ENCODE measurements at regions not wholly inside any gene's neighbourhood (a gene's known extent, or its start where the extent isn't known, plus 50 kb on each side); places are given as distances from the start of the nearest gene placed in this dataset.

DNA sequence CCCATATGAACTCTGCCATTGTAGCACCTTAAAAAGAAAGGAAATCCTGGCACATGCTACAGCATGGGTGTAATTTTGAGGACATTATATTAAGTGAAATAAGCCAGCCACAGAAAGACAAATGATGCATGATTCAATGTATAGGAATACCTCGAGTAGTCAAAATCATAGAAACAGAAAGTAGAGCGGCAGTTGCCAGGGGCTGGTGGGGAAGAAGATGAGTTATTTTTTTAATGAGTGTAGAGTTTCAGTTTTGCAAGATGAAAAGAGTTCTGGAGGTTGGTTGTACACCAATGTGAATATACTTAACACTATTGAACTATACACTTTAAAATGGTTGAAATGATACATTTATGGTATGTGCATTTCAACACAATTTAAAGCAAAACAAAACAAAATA is 133.0 kb downstream of the ZDHHC21 start:
- no peak for DNase-seq (ENCODE audit: low spot score)

- no peak for DNase-seq (ENCODE audit: low spot score)
Observed at GRCh38 chr9:14554886-14555285, 138.3 kb downstream of the ZDHHC21 start.

DNA sequence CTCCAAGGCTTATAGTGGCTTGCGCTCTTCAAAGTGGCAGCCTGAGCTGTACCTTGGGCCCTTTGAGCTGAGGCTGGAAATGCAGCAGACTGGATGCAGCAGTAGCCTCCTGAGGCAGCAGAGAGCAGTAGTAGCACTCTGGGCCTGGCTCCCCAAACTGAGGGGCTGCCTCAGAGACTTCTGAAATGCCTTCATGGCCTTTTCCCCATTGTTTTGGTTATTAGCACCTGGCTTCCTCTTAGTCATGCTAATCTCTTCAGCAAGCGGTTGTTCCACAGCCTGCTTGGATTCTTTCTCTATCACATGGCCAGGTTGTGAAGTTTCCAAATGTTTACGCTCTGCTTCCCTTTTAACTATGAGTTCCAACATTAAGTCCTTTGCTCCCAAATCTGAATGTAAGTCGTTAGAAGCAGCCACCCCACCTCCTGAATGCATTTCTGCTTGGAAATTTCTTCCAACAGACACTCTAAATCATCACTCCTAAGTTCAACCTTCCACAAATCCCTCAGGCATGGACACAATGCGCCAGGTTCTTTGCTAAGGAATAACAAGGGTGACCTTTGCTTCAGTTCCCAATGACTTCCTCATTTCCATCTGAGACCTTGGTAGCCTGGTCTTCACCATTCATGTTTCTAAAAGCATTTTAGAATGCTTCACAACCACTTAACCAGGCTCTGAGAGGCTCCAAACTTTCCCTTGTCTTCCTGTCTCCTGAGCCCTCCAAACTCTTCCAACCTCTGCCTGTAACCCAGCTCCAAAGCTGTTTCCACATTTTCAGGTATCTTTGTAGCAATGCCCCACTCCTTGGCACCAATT is 145.8 kb downstream of the ZDHHC21 start:
- DNase-seq (ENCODE audit: low spot score): no peak

DNA sequence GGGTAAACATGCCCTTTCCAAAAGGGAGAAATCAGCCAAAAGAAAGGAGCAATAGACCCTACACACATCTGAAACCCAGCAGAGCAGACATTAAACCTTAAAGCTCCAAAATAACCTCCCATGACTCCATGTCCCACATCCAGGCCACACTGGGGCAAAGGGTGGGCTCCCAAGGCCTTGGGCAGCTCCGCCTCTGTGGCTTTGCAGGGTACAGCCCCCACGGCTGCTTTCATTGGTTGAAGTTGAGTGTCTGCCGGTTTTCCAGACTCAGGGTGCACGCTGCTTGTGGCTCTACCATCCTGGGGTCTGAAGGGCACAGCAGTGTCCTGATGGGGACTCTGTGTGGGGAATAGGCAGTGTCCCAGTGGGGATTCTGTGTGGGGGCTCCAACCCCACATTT is 146.5 kb downstream of the ZDHHC21 start:
- DNase-seq (ENCODE audit: low spot score): no peak

DNA sequence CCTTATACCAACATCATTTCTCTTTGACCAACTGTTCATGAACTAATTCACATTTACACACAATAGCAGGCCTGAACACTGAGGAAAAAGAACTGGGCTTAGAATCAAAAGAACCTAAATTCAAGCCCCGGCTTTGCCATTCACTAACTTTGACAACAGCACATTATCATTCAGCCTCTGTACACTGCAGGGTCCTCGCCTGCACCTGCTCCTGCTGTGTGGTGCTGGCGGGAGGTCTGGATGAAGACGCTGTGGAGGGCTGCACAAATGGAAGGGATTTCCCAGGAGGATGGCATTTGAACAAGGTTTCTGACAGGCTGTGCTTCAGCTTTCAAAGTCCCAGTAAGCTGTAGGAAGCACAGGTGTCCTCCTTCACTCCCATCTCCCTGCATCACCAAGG is 151.2 kb downstream of the ZDHHC21 start:
- DNase-seq (ENCODE audit: low spot score): no peak

GRCh38 chr9:14538526-14538925 is 154.7 kb downstream of the ZDHHC21 start:
- DNase-seq (ENCODE audit: low spot score): no peak

DNA sequence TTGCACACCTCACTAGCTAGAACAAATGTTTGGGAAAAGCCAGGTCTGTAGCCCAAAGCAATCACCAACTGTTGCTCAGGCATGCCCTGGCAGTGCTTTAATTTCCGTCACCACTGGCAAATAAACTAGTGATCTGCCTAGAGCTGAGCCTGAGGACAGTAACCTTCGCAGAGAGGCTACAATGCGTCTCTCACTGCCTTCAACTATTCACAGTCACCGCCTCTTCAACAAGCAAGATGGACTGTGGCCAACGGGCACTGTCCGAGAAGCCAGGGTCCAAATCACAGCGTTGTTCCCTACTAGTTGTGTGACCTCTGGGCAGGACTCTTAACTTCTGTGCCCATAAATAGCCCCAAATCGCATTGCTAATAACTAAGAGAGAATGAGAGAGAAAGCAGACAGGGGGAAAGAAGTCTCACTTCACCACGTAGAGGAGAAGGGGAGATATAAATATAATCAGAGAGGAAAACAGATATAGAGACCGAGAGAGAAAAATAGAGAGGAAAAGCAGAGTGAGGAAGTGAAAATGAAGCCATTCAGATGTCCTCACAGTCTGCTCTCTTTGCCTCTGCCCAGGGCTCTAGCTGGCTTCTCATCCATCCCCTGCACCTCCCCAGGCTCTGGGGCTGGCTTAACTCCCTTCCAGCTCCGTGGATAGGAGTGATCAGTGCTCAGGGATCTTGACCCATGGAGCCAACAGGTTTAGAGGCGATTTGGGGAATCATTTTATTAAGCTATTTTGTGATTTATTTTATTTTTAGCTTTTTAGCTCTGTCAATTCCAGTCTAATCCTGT is 157.9 kb downstream of the ZDHHC21 start:
- no peak for DNase-seq (ENCODE audit: low spot score)

- DNase-seq (ENCODE audit: low spot score): no peak
Observed at GRCh38 chr9:14533867-14534640, 159.2 kb downstream of the ZDHHC21 start.

GRCh38 chr9:14532456-14533115 is 160.6 kb downstream of the ZDHHC21 start:
- peak; percentile 29 for DNase-seq (ENCODE audit: low spot score)

- DNase-seq (ENCODE audit: low spot score): no peak
Observed at GRCh38 chr9:14531341-14532269, 161.6 kb downstream of the ZDHHC21 start.

GRCh38 chr9:14530841-14531240 is 162.4 kb downstream of the ZDHHC21 start:
- DNase-seq (ENCODE audit: low spot score): no peak

DNA sequence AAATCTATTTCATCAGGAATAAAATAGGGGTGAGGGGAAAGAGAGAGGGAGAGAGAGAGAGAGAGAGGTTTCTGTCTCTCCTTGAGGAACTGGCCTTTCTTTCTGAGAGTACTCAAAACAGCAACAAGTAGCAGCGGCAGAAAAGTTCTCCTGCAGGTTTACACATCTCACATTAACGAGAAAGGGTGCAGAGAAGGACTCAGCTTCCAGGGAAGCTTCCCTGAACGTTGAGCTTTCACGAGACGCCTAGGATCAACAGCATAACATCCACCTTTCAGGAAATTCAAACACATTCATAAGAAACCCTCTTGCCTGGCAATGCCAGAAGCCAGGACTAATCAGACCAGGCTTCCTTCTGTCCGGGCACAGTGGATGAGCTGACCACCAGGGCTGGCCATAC is 162.9 kb downstream of the ZDHHC21 start:
- no peak for DNase-seq (ENCODE audit: low spot score)

DNA sequence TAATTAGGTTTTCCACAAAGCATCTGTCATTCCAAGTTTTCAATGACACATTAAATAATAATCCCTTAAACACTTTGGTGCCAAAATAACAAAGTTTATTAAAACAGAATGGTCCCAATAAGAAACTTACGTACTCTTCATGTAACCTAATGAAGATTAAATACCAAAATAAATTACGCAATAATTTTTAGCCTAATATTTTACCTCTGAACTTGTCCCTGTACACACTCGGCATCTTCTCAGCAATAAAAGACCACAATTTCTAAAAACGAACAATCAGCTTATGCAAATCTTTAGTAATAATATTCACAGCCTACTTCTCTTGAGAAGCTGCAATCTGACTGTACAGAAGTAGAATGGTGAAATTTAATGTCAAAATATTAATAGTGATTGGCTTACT is 163.6 kb downstream of the ZDHHC21 start:
- DNase-seq (ENCODE audit: low spot score): no peak

DNA sequence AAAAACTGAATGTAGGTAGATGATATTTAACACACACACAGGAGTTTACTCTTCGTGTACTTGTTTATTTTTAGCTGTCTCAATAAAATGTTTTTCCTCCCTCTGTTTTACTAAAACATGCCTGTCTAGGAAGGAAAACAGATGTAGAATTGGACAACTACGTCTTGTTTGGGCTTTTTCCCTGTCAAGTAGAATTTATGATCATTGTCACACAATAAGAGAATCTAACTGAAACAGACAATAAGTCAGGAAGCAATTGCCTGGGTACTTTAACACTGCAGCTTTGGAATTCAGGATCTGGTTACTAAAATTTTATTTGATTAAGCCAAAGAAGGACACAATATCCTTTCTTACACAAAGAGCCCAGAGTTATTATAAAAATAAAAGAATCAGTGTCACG is 164.2 kb downstream of the ZDHHC21 start:
- DNase-seq (ENCODE audit: low spot score): no peak

DNA sequence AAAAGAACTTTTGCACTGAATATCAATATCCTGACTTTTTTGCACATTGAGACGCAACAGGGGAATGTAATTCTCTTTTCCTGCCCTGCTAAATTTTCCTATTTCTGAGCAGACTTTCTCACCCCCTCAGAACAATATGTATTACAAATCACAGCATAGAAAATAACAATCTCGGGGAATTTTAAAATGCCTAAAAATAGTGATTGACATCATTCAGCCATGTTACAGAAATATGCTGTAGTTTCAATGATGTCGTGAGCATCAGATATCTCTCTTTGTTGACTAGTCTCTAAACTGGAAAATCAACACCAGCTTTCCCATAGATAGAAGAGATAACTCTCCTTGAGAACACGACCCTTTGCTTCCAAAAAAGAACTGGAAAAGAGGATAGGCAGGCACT is 166.7 kb downstream of the ZDHHC21 start:
- DNase-seq (ENCODE audit: low spot score): no peak

DNA sequence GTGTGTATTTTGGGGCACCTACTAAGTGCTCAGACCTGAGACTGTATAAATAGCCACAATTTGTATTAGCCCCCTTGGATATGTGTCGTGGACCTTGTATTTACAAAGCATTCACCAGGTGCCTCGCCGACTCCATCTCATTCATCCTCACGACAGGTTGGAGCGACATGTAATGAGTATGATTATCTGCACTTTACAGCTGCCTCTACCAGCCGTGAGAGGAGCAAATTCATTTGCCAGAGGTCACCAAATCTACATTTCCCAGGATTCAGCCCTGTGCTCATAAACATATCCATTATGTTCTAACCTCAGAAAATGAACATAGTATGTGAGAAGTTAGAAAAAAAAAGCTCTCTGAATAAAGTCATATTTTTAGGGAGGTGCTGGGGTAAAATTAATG is 167.4 kb downstream of the ZDHHC21 start:
- no peak for DNase-seq (ENCODE audit: low spot score)

DNA sequence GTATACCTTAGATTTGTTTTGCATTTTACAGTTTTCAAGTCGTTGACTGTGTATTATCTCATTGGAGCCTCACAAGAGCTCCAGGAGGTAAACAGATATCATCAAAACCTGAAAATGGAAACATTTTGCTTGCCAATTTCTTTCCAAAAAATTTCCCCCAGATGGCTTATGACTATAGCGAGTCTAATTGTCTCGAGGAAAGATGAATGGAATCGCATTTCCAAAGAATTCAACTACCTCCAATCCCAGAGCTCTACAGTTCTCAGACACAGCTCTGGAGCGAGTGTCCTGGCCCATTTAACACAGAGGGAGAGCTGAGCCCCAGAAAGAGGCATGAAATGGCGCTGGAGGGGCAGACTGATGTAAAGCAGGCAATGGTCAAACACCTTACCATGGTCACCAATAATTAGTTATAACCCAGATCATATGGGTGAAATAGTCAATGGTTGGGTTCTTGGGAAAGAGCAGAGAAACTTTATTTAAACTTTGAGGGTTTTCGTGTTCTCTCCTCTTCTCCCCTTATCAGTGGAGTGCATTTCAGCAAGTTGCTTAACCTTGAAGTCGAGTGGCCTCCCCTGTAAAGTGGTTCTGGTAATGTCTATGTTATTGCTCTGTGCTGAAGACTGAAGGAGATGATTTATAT is 168.2 kb downstream of the ZDHHC21 start:
- DNase-seq (ENCODE audit: low spot score): no peak

DNA sequence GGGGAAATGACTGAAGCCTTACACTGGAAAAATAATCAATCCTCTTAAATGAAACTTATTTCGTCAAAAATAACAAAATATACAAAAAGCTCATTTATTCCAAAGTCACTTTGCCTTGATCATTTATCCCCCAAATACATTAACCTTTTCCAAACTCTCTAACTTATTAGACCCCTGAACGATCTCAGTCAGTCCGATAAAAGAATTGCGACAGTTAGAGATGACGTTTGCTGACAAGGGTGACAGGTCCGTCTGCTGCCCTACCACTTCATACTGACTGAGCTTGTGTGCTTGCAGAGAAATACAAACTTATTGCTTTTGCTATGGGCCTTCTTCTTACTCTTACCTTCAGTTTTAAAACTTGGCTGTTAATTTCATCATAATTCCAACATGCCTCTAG is 169.7 kb downstream of the ZDHHC21 start:
- DNase-seq (ENCODE audit: low spot score): no peak

DNA sequence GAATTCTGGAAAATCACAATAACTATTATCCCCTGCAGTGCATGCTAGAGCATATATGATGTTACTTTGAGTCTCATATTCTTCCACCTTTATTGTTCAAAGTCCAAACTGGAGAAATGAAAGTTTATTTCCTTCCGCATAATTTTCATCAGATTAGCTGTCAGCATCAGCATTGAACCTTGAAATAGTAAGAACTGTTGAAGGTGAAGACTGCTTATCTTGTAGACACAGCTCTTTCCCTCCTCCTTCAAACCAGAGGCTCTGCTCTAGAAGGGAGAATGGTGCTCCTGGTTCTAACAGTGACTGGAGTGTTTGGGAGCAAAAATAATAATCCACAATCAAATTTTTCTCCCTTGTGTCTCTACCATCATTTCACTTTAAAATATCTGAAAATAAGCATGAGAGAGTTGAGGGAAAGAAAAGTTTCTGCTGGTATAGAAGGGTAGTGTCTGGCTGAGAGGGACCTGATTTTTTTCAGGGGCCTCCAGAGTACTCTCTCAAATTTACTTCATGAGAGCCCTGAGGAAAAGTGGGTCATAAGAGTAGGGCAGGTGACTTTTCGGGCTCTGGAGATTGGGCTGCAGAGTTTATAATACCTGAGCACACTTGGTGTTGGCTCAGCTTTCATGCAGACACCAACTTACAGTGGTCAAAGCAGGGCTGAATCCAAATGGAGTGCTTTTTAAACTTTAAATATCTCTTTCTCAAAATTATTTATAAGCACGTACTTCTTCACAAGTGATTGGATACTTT is 170.4 kb downstream of the ZDHHC21 start:
- no peak for DNase-seq (ENCODE audit: low spot score)

GRCh38 chr9:14520341-14520740 is 172.9 kb downstream of the ZDHHC21 start:
- DNase-seq (ENCODE audit: low spot score): no peak
